ENCODE measurements at regions not wholly inside any gene's neighbourhood (a gene's known extent, or its start where the extent isn't known, plus 50 kb on each side); places are given as distances from the start of the nearest gene placed in this dataset.

GRCh38 chr13:89221557-89222158 lies 1550.5 kb downstream of the SLITRK5 start:
- DNase-seq (ENCODE audit: low spot score) (no peak), ATAC-seq (ENCODE audit: insufficient number of reproducible peaks, low FRiP score, low read depth) (no peak)
- no peak overlapping the region for H3K27ac ChIP-seq
- no peaks in the 10 kb centered on the region for H3K4me1 ChIP-seq (ENCODE audit: control insufficient read depth in 1 of 2, low read depth in 2 of 2)
- TF ChIP-seq, protein P1, sequence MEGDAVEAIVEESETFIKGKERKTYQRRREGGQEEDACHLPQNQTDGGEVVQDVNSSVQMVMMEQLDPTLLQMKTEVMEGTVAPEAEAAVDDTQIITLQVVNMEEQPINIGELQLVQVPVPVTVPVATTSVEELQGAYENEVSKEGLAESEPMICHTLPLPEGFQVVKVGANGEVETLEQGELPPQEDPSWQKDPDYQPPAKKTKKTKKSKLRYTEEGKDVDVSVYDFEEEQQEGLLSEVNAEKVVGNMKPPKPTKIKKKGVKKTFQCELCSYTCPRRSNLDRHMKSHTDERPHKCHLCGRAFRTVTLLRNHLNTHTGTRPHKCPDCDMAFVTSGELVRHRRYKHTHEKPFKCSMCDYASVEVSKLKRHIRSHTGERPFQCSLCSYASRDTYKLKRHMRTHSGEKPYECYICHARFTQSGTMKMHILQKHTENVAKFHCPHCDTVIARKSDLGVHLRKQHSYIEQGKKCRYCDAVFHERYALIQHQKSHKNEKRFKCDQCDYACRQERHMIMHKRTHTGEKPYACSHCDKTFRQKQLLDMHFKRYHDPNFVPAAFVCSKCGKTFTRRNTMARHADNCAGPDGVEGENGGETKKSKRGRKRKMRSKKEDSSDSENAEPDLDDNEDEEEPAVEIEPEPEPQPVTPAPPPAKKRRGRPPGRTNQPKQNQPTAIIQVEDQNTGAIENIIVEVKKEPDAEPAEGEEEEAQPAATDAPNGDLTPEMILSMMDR (IDR thresholded peaks at IDR 0.05): no peak
- peaks cover 10% of the 10 kb centered on the region for H3K9me3 ChIP-seq
- H3K36me3 ChIP-seq: no peaks in the 10 kb centered on the region
- H3K4me3 ChIP-seq: no peak overlapping the region
- no peaks in the 10 kb centered on the region for H3K27me3 ChIP-seq (replicated peaks; ENCODE audit: insufficient read depth)

DNA sequence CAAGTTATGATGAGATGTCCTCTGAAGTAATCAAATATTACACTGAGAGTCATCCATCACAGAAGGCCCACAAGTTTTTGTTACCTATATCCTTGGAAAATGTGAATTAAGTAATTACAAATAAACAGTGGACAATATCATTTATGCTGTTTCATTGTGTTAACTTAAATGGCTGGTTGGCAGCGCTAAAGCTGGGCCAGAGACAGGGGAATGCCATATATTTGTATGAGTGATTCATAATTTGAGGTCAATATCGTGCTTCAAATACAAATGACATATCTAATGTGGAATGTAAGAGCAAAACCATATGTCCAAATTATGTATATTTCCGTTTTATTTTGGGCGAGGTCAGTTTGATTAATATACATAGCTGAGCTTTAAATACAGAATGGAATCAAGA lies 1556.2 kb downstream of the SLITRK5 start:
- Histone ChIP-seq H3K4me1 (ENCODE audit: control insufficient read depth in 1 of 2, low read depth in 2 of 2) (no peaks in the 10 kb centered on the region), H3K27me3 (replicated peaks; ENCODE audit: insufficient read depth) (no peaks in the 10 kb centered on the region), H3K36me3 (no peaks in the 10 kb centered on the region), H3K9me3 (no peaks in the 10 kb centered on the region), H3K27ac (no peak overlapping the region), H3K4me3 (no peak overlapping the region)
- DNase-seq (ENCODE audit: low spot score): no peak
- no peak for ATAC-seq (ENCODE audit: insufficient number of reproducible peaks, low FRiP score, low read depth)
- TF ChIP-seq, protein P1 (IDR thresholded peaks at IDR 0.05): no peak

- ATAC-seq (ENCODE audit: insufficient number of reproducible peaks, low FRiP score, low read depth): no peak
- no peaks in the 10 kb centered on the region for H3K27me3 ChIP-seq (replicated peaks; ENCODE audit: insufficient read depth)
- H3K4me1 ChIP-seq (ENCODE audit: control insufficient read depth in 1 of 2, low read depth in 2 of 2): no peaks in the 10 kb centered on the region
- H3K9me3 ChIP-seq: no peaks in the 10 kb centered on the region
- H3K36me3 ChIP-seq: no peaks in the 10 kb centered on the region
- TF ChIP-seq, protein P1 (IDR thresholded peaks at IDR 0.05): no peak
- DNase-seq (ENCODE audit: low spot score): no peak
- no peak overlapping the region for H3K4me3 ChIP-seq
- no peak overlapping the region for H3K27ac ChIP-seq
Observed at GRCh38 chr13:89238496-89238895, 1567.3 kb downstream of the SLITRK5 start.

DNA sequence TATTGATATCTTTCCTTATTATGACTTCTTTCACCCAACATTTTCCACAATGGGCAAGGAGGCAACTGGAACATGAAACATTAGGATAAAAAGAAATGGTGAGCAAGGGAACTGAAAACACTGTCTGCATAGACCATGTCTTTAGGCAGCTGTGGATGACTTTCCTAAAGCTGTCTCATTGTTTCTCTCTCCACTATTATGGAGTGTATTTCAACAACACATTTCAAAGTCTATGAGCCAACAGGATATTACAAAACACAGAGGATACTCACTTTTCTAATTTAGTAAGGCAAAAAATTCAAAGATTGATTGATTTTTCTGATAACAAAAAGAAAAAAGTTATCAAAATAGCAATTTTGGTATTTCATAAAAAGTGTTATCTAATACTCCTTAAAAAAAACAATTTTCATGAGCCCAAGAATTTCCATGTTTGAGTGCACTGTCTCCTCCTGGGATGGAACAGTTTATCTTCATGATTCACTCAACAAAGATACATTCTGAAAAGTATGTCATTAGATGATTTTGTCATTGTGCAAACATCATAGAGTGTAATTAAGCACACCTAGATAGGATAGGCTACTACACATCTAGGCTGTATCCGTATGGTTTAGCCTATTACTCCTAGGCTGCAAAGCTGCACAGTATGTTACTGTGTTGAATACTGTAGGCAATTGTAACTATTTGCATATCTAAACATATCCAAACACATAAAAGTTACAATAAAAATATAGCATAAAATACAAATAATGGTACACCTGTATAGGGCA lies 1568.4 kb downstream of the SLITRK5 start:
- ATAC-seq (ENCODE audit: insufficient number of reproducible peaks, low FRiP score, low read depth) (no peak), DNase-seq (ENCODE audit: low spot score) (no peak)
- Histone ChIP-seq H3K4me1 (ENCODE audit: control insufficient read depth in 1 of 2, low read depth in 2 of 2) (no peaks in the 10 kb centered on the region), H3K27me3 (replicated peaks; ENCODE audit: insufficient read depth) (no peaks in the 10 kb centered on the region), H3K27ac (no peak overlapping the region), H3K36me3 (no peaks in the 10 kb centered on the region), H3K4me3 (no peak overlapping the region), H3K9me3 (no peaks in the 10 kb centered on the region)
- TF ChIP-seq, protein P1 (IDR thresholded peaks at IDR 0.05): no peak

- TF ChIP-seq, protein P1 (IDR thresholded peaks at IDR 0.05): no peak
- Histone ChIP-seq H3K4me1 (ENCODE audit: control insufficient read depth in 1 of 2, low read depth in 2 of 2) (no peaks in the 10 kb centered on the region), H3K9me3 (peaks cover 3% of the 10 kb centered on the region), H3K4me3 (no peak overlapping the region), H3K27me3 (replicated peaks; ENCODE audit: insufficient read depth) (no peaks in the 10 kb centered on the region), H3K36me3 (no peaks in the 10 kb centered on the region), H3K27ac (no peak overlapping the region)
- DNase-seq (ENCODE audit: low spot score): no peak
- ATAC-seq (ENCODE audit: insufficient number of reproducible peaks, low FRiP score, low read depth): no peak
Observed at GRCh38 chr13:89255844-89256406, 1584.8 kb downstream of the SLITRK5 start.

Measured in thoracic aorta (tissue), 2 donors.